ENCODE measurements at regions not wholly inside any gene's neighbourhood (a gene's known extent, or its start where the extent isn't known, plus 50 kb on each side); places are given as distances from the start of the nearest gene placed in this dataset.
A peak's percentile ranks its signal among the peaks of the same experiment; 100 is the strongest.

DNA sequence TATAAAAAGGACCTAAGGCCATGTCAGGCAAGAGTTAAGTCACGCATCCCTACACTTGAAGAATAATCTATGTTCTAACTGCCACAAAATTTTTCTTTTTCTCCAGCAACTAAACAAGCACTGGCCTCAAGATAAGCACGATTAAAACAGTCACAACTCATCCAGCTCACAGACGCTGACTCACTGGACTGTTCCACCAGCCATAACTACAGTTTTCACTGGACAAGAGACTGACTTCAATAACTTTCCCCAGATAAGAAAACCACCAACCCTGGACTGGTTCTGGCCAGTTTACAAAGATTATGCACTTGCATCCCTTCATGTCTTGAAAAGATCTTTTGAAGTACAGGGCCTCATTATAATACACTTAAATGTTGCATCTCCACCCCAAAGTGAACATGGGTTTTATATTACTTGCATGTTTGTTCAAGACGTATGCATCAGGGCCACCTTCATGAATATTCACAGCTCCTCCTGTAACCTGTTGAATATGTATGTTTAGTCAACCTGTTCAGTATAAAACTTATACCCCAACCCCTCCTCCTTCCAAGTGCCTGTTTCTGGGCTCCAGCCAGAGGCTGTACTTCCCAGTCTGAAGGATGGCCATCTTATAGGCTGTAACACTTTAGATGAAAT, 129.3 kb upstream of the EPB41L4A start:
- no peak for ATAC-seq
- ChIA-PET POLR2A (no interaction called here), CTCF (interaction anchor here (1.1 to 1.3 kb wide), 2 partner anchors 128 to 209 kb away, joined by 3 to 5 read pairs; no protein-coding TSS in a partner anchor)
- no peak overlapping the region for H3K4me3 Mint-ChIP-seq
- H3K4me1 Mint-ChIP-seq (ENCODE audit: low read depth), result peaks cover 2% of the 10 kb centered on the region
- TF ChIP-seq CTCF (IDR thresholded peaks at IDR 0.05), result no peak
- no peaks in the 10 kb centered on the region for H3K36me3 Mint-ChIP-seq (ENCODE audit: low read depth)
- no peak overlapping the region for H3K27ac Mint-ChIP-seq
- DNase-seq, result no peak
- intact Hi-C loops (cut with micrococcal nuclease), result no loop called here
- no peaks in the 10 kb centered on the region for H3K9me3 Mint-ChIP-seq
- peaks cover 9% of the 10 kb centered on the region for H3K27me3 Mint-ChIP-seq

DNA sequence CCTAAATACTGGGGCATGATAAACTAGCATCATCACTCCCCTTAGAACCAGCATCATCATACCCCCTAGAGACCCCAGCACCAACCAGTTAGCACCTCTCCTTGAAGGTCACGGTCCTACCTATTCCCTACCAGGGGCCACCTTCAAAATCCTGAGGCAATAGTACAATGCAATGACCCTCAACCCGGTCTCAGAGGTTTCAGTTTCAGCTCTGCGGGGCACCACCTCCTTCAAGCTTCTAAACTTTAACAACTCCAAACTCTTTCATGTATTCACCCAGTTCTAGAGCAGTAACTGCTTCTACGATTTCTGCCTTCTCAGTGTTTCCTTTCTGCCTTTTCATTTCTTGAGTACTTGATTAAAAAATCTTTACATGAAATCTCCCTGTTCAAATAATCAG, 130.1 kb upstream of the EPB41L4A start:
- Mint-ChIP-seq H3K36me3 (ENCODE audit: low read depth) (no peaks in the 10 kb centered on the region), H3K4me1 (ENCODE audit: low read depth) (peaks cover 2% of the 10 kb centered on the region), H3K27ac (no peak overlapping the region), H3K27me3 (peaks cover 6% of the 10 kb centered on the region), H3K4me3 (no peak overlapping the region), H3K9me3 (no peaks in the 10 kb centered on the region)
- ChIA-PET CTCF (interaction anchor here (1.1 to 6.8 kb wide), 2 partner anchors 129 to 209 kb away, joined by 3 to 100 read pairs; no protein-coding TSS in a partner anchor), POLR2A (no interaction called here)
- intact Hi-C loops (cut with micrococcal nuclease), result no loop called here
- no peak for TF ChIP-seq CTCF (IDR thresholded peaks at IDR 0.05)
- DNase-seq, result no peak
- no peak for ATAC-seq

DNA sequence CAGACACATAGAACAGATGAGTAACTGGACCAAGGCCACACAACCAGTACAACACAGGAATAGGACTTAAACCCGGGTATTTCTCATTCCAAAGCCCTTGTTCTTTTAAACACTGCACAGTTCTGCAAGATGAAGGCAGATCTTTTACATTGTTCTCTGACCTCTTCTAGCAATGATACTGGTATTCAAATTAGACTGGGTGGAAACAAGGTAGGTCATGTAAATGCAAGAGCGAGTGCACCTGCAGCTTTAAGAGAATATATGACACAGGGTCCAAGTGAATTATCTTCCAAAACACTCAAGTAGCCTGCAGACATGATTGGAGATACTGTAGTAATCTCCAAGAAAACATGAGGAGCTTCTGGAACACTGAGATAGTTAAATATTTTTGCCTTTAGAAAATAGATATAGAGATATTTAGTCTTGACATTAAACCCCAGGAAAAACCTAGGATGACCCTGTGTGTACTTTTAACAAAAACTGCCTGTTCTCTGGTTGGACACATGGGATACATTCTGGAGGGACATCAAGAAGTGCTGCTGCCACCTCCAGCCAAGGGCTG, 130.6 kb upstream of the EPB41L4A start:
- H3K9me3 Mint-ChIP-seq, result no peaks in the 10 kb centered on the region
- H3K36me3 Mint-ChIP-seq (ENCODE audit: low read depth), result no peaks in the 10 kb centered on the region
- H3K27me3 Mint-ChIP-seq, result peaks cover 4% of the 10 kb centered on the region
- TF ChIP-seq CTCF (IDR thresholded peaks at IDR 0.05), result no peak
- DNase-seq (no peak), ATAC-seq (no peak)
- POLR2A ChIA-PET, result no interaction called here
- intact Hi-C loops (cut with micrococcal nuclease), result loop anchor here (5.0 kb wide), 1 partner anchor 298 kb away; no protein-coding TSS in a partner anchor
- CTCF ChIA-PET, result interaction anchor here (1.1 to 6.8 kb wide), 4 partner anchors 12 to 225 kb away, joined by 3 to 100 read pairs (median 10); no protein-coding TSS in a partner anchor
- no peak overlapping the region for H3K27ac Mint-ChIP-seq
- no peak overlapping the region for H3K4me3 Mint-ChIP-seq
- peaks cover 2% of the 10 kb centered on the region for H3K4me1 Mint-ChIP-seq (ENCODE audit: low read depth)

DNA sequence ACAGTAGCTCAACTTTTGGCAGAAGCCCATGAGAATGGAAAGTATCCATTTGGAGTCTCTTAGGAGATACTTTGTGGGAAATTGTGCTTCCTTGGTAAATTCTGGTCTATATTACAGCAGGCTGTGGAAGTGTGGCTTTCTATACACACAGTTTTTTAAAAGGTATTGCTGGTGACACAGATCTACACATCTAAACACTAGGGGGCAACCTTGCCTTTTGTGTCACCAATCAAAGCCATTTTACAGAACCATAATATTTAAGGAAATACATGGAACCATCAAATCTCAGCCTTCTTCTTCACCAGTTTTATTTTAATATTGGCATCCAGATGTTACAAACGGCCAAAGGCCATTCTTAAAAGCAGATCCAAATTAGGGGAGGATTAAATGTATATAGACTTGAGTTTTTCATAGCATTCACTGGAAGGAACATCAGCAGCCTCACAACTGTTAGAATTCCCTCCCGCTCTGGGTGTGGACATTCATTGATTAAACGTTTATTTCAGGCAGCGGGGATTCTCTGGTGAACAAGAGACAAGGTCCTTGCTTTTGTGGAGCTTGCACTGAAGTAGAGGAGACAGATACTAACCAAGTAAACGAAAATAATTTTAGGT, 132.4 kb upstream of the EPB41L4A start:
- intact Hi-C loops (cut with micrococcal nuclease), result loop anchor here (1.0 to 5.0 kb wide), 2 partner anchors 206 to 296 kb away; no protein-coding TSS in a partner anchor
- DNase-seq, result peak; percentile 35
- no peaks in the 10 kb centered on the region for H3K9me3 Mint-ChIP-seq
- ChIA-PET POLR2A (no interaction called here), CTCF (interaction anchor here (0.6 to 6.8 kb wide), 38 partner anchors 9 to 445 kb away, joined by 3 to 100 read pairs (median 4); partner anchors contain the start of genes DCP2 and REEP5)
- H3K4me1 Mint-ChIP-seq (ENCODE audit: low read depth), result peaks cover 2% of the 10 kb centered on the region
- H3K4me3 Mint-ChIP-seq, result no peak overlapping the region
- no peaks in the 10 kb centered on the region for H3K36me3 Mint-ChIP-seq (ENCODE audit: low read depth)
- TF ChIP-seq CTCF (IDR thresholded peaks at IDR 0.05), result peak; percentile 83
- H3K27ac Mint-ChIP-seq, result no peak overlapping the region
- peaks cover 4% of the 10 kb centered on the region for H3K27me3 Mint-ChIP-seq
- ATAC-seq, result peak; percentile 49

DNA sequence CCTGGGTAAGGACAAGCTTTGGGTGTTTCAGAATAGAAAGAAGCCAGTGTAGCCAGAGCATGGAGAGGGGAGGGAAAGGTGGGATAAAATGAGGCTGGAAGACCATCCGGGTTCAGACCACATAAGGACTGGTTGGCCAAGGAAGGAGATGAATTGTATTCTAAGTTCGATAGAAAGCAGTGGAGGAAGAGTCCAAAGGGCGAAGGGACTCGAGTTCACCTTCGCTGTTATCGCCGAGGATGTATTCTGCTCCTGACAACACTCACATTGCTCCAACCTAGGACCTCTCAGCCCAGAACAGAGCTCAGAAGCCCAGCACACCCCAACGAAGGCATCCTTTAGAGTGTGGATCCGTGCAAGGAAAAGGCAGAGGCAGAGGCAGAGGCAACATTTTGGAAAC, 133.1 kb upstream of the EPB41L4A start:
- Mint-ChIP-seq H3K36me3 (ENCODE audit: low read depth) (no peaks in the 10 kb centered on the region), H3K4me3 (no peak overlapping the region), H3K27ac (no peak overlapping the region), H3K4me1 (ENCODE audit: low read depth) (peaks cover 2% of the 10 kb centered on the region), H3K27me3 (peaks cover 4% of the 10 kb centered on the region), H3K9me3 (no peaks in the 10 kb centered on the region)
- POLR2A ChIA-PET, result no interaction called here
- TF ChIP-seq CTCF (IDR thresholded peaks at IDR 0.05), result no peak
- ATAC-seq, result no peak
- CTCF ChIA-PET, result interaction anchor here (0.7 to 6.8 kb wide), 12 partner anchors 8 to 299 kb away, joined by 3 to 100 read pairs (median 4); no protein-coding TSS in a partner anchor
- intact Hi-C loops (cut with micrococcal nuclease), result loop anchor here (5.0 kb wide), 1 partner anchor 295 kb away; no protein-coding TSS in a partner anchor
- DNase-seq, result no peak
